ENCODE measurements at regions not wholly inside any gene's neighbourhood (a gene's known extent, or its start where the extent isn't known, plus 50 kb on each side); places are given as distances from the start of the nearest gene placed in this dataset.

GRCh38 chr5:18334949-18335348, 700.7 kb downstream of the TAF11L14 start:
- no peaks in the 10 kb centered on the region for H4K20me1 ChIP-seq (ENCODE audit: control insufficient read depth, extremely low read depth, insufficient read depth, low read length)
- no peaks in the 10 kb centered on the region for H3K4me1 ChIP-seq (ENCODE audit: control insufficient read depth, extremely low read depth, insufficient read depth, low read length)
- H3K4me2 ChIP-seq (ENCODE audit: extremely low read depth, insufficient read depth, low read length): no peak overlapping the region
- TF ChIP-seq EZH2 (IDR thresholded peaks at IDR 0.05; ENCODE audit: low read length, missing control alignments): no peak
- TF ChIP-seq CTCF (conservative IDR thresholded peaks at IDR 0.05 in 1 of 2, IDR thresholded peaks at IDR 0.05 in 1 of 2; ENCODE audit: low read depth in 1 of 2, low read length in 2 of 2): no peak
- no peak for DNase-seq (ENCODE audit: low read depth in 2 of 2)
- no peak overlapping the region for H3K9ac ChIP-seq (ENCODE audit: insufficient read depth, low read length)
- H3K79me2 ChIP-seq (ENCODE audit: control insufficient read depth, insufficient read depth, low read length): no peaks in the 10 kb centered on the region
- H3K36me3 ChIP-seq (ENCODE audit: control insufficient read depth, insufficient read depth, low read length): no peaks in the 10 kb centered on the region
- no peaks in the 10 kb centered on the region for H3K9me3 ChIP-seq (ENCODE audit: control insufficient read depth, insufficient read depth, low read depth, low read length)
- no peak overlapping the region for H2AFZ ChIP-seq (ENCODE audit: low read length)
- H3K27ac ChIP-seq (ENCODE audit: insufficient read depth, low read length): no peak overlapping the region
- H3K27me3 ChIP-seq (ENCODE audit: control insufficient read depth, insufficient read depth, low read length): no peaks in the 10 kb centered on the region
- no peak overlapping the region for H3K4me3 ChIP-seq (replicated peaks in 1 of 4; ENCODE audit: control extremely low read depth in 1 of 4, insufficient read depth in 1 of 4, low read depth in 3 of 4, low read length in 4 of 4)

DNA sequence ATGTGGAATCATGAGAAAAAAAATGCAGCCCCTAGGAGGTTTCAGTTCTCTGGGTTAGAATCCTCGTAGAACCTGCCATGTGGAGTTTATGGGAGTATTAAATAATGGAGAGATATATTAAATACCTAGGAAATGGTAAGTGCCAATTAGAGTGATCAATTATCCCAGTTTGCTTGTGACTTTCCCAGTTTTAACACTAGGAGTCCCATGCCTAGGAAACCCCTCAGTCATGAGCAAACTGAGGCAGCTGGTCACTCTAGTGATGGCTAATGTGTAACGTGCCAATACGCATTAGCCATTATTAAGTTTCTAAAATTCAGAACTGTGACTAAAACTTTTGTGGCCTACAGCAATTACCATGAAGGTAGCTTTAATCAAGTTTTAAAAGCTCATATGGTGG, 720.6 kb downstream of the TAF11L14 start:
- TF ChIP-seq CTCF (conservative IDR thresholded peaks at IDR 0.05 in 1 of 2, IDR thresholded peaks at IDR 0.05 in 1 of 2; ENCODE audit: low read depth in 1 of 2, low read length in 2 of 2) (no peak), EZH2 (IDR thresholded peaks at IDR 0.05; ENCODE audit: low read length, missing control alignments) (no peak)
- H3K4me3 ChIP-seq (replicated peaks in 1 of 4; ENCODE audit: control extremely low read depth in 1 of 4, insufficient read depth in 1 of 4, low read depth in 3 of 4, low read length in 4 of 4): no peak overlapping the region
- no peak overlapping the region for H3K4me2 ChIP-seq (ENCODE audit: extremely low read depth, insufficient read depth, low read length)
- no peaks in the 10 kb centered on the region for H3K4me1 ChIP-seq (ENCODE audit: control insufficient read depth, extremely low read depth, insufficient read depth, low read length)
- H3K27ac ChIP-seq (ENCODE audit: insufficient read depth, low read length): no peak overlapping the region
- no peak overlapping the region for H3K9ac ChIP-seq (ENCODE audit: insufficient read depth, low read length)
- no peaks in the 10 kb centered on the region for H4K20me1 ChIP-seq (ENCODE audit: control insufficient read depth, extremely low read depth, insufficient read depth, low read length)
- H3K27me3 ChIP-seq (ENCODE audit: control insufficient read depth, insufficient read depth, low read length): no peaks in the 10 kb centered on the region
- no peaks in the 10 kb centered on the region for H3K9me3 ChIP-seq (ENCODE audit: control insufficient read depth, insufficient read depth, low read depth, low read length)
- DNase-seq (ENCODE audit: low read depth in 2 of 2): no peak
- no peaks in the 10 kb centered on the region for H3K36me3 ChIP-seq (ENCODE audit: control insufficient read depth, insufficient read depth, low read length)
- no peaks in the 10 kb centered on the region for H3K79me2 ChIP-seq (ENCODE audit: control insufficient read depth, insufficient read depth, low read length)
- H2AFZ ChIP-seq (ENCODE audit: low read length): no peak overlapping the region

DNA sequence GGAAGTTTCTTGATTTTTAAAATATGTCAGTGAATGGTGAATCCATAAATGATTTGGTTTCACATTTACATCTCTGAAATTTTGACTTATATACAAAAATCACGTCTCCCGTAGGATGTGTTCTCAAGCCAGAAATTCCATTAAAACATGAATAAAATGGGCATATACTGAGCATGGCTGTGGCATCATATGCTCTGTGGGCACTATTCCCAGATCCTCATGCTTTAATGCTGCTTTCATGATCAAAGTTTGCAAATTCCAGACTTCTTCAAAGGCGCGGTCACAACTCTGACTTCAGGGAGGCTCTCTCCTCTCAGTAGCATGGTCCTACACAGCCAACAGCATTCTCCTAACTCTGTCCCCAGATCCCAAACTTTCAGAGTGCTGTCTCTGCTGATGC, 723.2 kb downstream of the TAF11L14 start:
- no peaks in the 10 kb centered on the region for H3K4me1 ChIP-seq (ENCODE audit: control insufficient read depth, extremely low read depth, insufficient read depth, low read length)
- no peaks in the 10 kb centered on the region for H3K79me2 ChIP-seq (ENCODE audit: control insufficient read depth, insufficient read depth, low read length)
- H3K36me3 ChIP-seq (ENCODE audit: control insufficient read depth, insufficient read depth, low read length): no peaks in the 10 kb centered on the region
- H3K4me2 ChIP-seq (ENCODE audit: extremely low read depth, insufficient read depth, low read length): no peak overlapping the region
- H4K20me1 ChIP-seq (ENCODE audit: control insufficient read depth, extremely low read depth, insufficient read depth, low read length): no peaks in the 10 kb centered on the region
- no peak overlapping the region for H3K9ac ChIP-seq (ENCODE audit: insufficient read depth, low read length)
- DNase-seq (ENCODE audit: low read depth in 2 of 2): no peak
- no peaks in the 10 kb centered on the region for H3K27me3 ChIP-seq (ENCODE audit: control insufficient read depth, insufficient read depth, low read length)
- no peak overlapping the region for H3K27ac ChIP-seq (ENCODE audit: insufficient read depth, low read length)
- no peaks in the 10 kb centered on the region for H3K9me3 ChIP-seq (ENCODE audit: control insufficient read depth, insufficient read depth, low read depth, low read length)
- no peak overlapping the region for H3K4me3 ChIP-seq (replicated peaks in 1 of 4; ENCODE audit: control extremely low read depth in 1 of 4, insufficient read depth in 1 of 4, low read depth in 3 of 4, low read length in 4 of 4)
- H2AFZ ChIP-seq (ENCODE audit: low read length): no peak overlapping the region
- TF ChIP-seq EZH2 (IDR thresholded peaks at IDR 0.05; ENCODE audit: low read length, missing control alignments) (no peak), CTCF (conservative IDR thresholded peaks at IDR 0.05 in 1 of 2, IDR thresholded peaks at IDR 0.05 in 1 of 2; ENCODE audit: low read depth in 1 of 2, low read length in 2 of 2) (no peak)
